ENCODE measurements at regions not wholly inside any gene's neighbourhood (a gene's known extent, or its start where the extent isn't known, plus 50 kb on each side); places are given as distances from the start of the nearest gene placed in this dataset.

DNA sequence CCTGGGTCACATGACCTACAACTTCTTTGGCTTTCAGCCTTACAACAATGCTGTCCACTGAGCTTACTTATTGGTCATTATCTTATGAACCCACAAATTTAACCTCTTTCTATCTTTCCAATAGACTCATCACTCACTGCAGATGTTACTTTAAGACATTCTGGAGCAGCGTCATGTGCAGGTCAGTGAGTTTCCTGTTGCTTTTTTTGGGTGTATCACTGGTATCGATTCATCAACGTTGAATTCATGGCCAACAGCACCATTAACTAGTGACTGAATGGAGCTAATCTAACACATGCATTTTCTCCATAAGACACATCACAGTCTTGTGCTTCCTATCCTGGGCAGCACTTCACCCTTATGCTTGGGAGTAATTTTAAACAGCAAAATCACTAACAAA, 672.6 kb upstream of the CDH18 start:
- DNase-seq (ENCODE audit: low read depth, low spot score), result no peak

DNA sequence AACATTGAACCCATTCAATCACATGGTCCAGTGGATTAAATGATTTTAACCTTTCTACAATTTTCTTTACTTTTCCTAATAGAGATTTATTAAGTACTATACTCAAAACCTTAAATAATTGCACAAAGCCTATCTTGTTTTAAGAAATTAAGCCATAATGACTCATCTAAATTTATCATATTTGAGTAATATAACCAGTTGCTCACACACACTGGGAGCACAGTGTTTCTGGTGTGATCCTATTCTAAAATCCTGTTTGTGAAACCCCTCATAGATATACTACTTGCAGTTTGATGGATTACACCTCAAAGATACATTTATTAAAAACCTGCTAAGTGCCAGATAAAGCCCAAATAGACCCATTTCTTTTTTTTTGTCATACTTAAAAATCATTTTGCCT, 668.3 kb upstream of the CDH18 start:
- DNase-seq (ENCODE audit: low read depth, low spot score), result no peak

- no peak for DNase-seq (ENCODE audit: low read depth, low spot score)
Observed at GRCh38 chr5:20655211-20655610, 667.2 kb upstream of the CDH18 start.

DNA sequence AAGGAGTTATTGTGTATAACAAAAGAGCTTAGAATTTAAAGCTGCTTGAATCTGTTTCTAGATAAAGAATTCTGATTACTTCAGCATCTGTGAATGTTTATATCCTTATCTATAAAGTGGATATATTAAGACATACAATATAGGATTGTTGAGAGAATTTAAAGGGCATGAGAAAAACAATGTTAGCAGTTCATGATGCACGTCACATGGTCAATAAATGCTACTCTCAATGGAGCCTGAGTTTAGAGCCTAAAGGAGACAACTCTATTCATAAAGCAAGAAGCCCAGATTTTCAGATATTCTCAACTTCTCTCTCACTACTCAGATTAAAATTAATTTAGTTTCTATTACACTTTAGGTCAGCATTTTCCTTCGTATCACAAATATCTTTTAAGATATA, 666.7 kb upstream of the CDH18 start:
- DNase-seq (ENCODE audit: low read depth, low spot score), result no peak

DNA sequence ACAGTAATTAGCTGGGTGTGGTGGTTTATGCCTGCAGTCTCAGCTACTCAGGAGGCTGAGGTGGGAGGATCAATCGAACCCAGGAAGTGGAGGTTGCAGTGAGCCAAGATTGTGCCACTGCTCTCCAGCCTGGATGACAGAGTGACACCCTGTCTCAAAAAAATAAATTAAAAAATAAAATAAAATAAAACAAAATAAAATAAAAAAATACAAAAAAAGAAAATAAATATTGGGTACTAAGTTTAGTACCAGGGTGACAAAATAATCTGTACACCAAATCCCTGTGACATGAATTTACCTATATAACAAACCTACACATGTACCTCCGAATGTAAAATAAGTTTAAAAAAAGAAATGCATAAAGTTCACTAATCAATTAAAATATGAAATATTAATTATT, 666.0 kb upstream of the CDH18 start:
- no peak for DNase-seq (ENCODE audit: low read depth, low spot score)

GRCh38 chr5:20649966-20650365, 662.0 kb upstream of the CDH18 start:
- DNase-seq (ENCODE audit: low read depth, low spot score), result no peak

DNA sequence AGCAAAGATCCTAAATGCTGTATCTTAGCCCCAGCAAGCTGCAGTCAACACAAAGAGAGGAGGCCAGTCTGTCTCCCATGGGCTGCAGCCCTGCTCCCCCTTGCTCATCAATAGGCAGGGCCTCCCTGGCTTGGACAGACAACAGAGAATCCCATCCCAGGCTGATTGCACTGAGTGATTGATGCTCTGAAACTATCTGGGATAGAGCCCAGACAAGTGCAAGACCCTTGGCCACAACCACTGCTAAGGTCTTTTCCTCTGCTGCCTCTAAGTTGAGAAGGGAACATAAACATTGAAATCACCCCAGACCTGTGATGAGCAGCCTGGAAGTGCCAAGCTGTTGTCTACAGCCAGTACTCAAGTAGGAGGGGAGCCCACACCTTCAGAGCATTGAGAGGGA, 661.0 kb upstream of the CDH18 start:
- no peak for DNase-seq (ENCODE audit: low read depth, low spot score)

GRCh38 chr5:20636686-20637085, 648.7 kb upstream of the CDH18 start:
- no peak for DNase-seq (ENCODE audit: low read depth, low spot score)

- no peak for DNase-seq (ENCODE audit: low read depth, low spot score)
Observed at GRCh38 chr5:20619591-20619990, 631.6 kb upstream of the CDH18 start.

GRCh38 chr5:20618340-20618739, 630.3 kb upstream of the CDH18 start:
- DNase-seq (ENCODE audit: low read depth, low spot score), result no peak

GRCh38 chr5:20617841-20618240, 629.8 kb upstream of the CDH18 start:
- DNase-seq (ENCODE audit: low read depth, low spot score), result no peak

DNA sequence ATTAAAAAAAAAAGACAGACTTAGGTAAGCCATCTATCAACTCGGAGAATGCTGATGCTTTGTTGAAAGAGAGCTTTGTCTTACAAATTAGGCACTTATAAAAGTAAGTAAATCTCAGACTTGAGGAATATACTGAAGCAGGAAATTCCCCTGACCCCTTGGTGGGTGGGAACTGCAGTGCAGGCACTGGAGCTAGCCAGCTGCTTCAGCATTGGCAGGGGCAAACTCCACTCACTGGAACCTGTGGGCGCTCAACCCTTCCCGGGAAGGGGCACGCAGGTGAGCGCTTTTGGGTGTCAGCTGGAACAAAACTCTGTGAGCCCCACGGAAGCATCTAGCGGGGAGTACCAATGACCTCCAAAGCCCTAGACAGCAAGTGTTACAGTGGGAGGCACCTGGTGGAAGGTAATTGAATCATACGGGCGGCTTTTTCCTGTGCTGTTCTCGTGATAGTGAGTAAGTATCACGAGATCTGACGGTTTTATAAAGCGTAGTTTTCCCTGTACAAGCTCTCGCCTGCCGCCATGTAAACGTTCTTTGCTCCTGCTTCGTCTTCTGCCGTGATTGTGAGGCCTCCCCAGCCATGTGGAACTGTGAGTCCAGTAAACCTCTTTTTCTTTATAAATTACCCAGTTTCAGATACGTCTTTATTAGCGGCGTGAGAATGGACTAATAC, 628.0 kb upstream of the CDH18 start:
- no peak for DNase-seq (ENCODE audit: low read depth, low spot score)

DNA sequence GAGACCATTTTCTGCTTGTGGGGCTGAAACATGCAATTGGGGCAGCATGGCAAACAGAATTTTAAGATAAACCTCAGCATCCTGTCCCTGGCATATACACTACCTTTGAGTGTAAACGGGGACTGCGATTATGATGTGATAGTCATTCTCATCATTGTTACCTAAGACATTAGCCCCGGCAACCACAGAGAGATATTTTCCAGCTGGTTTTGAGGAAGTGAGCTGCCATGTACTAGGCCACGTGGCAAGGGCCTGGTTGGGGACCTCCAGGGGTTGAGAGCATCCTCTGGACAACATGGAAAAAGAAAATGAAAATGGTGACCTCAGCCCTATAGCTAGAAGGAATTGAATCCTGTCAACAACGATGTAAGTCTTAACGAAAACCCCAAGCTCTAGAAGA, 623.6 kb upstream of the CDH18 start:
- DNase-seq (ENCODE audit: low read depth, low spot score), result no peak

GRCh38 chr5:20610681-20611080, 622.7 kb upstream of the CDH18 start:
- DNase-seq (ENCODE audit: low read depth, low spot score), result no peak

- DNase-seq (ENCODE audit: low read depth, low spot score), result no peak
Observed at GRCh38 chr5:20609126-20609525, 621.1 kb upstream of the CDH18 start.

- DNase-seq (ENCODE audit: low read depth, low spot score), result no peak
Observed at GRCh38 chr5:20608567-20608966, 620.6 kb upstream of the CDH18 start.

- DNase-seq (ENCODE audit: low read depth, low spot score), result no peak
Observed at GRCh38 chr5:20605732-20606525, 617.9 kb upstream of the CDH18 start.

GRCh38 chr5:20604992-20605391, 617.0 kb upstream of the CDH18 start:
- no peak for DNase-seq (ENCODE audit: low read depth, low spot score)

GRCh38 chr5:20601678-20602100, 613.7 kb upstream of the CDH18 start:
- no peak for DNase-seq (ENCODE audit: low read depth, low spot score)

GRCh38 chr5:20590356-20590755, 602.4 kb upstream of the CDH18 start:
- no peak for DNase-seq (ENCODE audit: low read depth, low spot score)

DNA sequence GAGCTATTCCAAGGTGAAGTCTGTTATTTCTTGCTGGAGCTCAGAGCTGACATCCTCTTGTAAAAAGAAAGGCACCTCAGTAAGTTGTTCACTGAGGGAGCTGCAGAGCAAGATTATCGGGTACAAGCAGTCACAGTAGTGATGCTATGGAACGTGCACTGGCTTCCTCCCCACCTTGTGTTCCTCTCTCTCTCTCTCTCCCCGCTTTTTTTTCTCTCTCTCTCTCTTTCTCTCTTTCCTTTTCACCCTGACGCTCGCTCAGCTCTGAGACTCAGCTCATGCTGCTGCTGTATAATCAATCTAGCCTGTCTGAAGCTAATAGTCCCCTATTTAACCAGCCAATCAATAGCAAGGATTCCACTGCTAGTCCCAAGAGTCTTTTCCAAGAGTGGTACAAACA, 587.6 kb upstream of the CDH18 start:
- no peak for DNase-seq (ENCODE audit: low read depth, low spot score)

GRCh38 chr5:20574576-20574975, 586.6 kb upstream of the CDH18 start:
- DNase-seq (ENCODE audit: low read depth, low spot score), result no peak

DNA sequence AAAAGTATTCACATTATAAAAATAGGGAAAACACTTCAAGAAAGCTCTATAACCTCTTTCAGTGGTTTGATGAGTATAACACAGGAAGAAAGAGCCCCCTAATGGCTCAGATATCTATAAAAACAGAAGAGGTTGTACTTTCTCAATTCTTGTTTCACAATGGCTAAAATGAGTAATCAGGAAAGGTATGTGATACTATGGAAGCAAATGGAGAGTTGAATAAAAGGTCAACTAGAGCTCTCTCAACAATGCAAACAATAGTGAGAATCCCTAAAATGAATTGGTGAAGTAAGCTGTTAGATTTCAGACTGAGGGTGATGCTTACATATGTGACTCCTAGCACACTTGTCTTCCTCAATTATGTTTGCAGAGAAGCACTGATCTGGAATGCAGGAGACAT, 584.6 kb upstream of the CDH18 start:
- DNase-seq (ENCODE audit: low read depth, low spot score), result no peak

All from brain pericyte (primary cell).